HEK293T (cell line): ENCODE measurements at regions not wholly inside any gene's neighbourhood (a gene's known extent, or its start where the extent isn't known, plus 50 kb on each side); places are given as distances from the start of the nearest gene placed in this dataset.

ENCODE experiments used
- CTCF ChIA-PET: fragments of 350-600 bp; formaldehyde crosslinking; extraction: SDS; loops from one replicate; lab custom pipeline; 2021; ENCODE audit warnings: antibody characterized with exemption, inconsistent platforms; lab: Yijun Ruan, JAX
- POLR2A ChIA-PET: fragments of 350-600 bp; formaldehyde crosslinking; extraction: SDS; loops from one replicate; lab custom pipeline; 2020; ENCODE audit warnings: antibody characterized with exemption, inconsistent platforms; lab: Yijun Ruan, JAX
- DNase-seq: peaks from one replicate; pipeline ENCODE4 v3.0.0; 2012; ENCODE audit warnings: mixed read lengths; ENCODE audit errors: extremely low spot score
- ARNT ChIP-seq: fragments of 450-650 bp; IDR thresholded peaks from 2 replicates; pipeline ENCODE4 v1.6.1; 2017; ENCODE audit warnings: mild to moderate bottlenecking
- BHLHE40 ChIP-seq: fragments of 450-650 bp; IDR thresholded peaks from 2 replicates; pipeline ENCODE4 v1.6.1; 2016; ENCODE audit warnings: mild to moderate bottlenecking, moderate library complexity, borderline replicate concordance
- CTBP1 ChIP-seq: fragments of 450-650 bp; IDR thresholded peaks from 2 replicates; pipeline ENCODE4 v1.6.1; 2016; ENCODE audit warnings: borderline replicate concordance
- ELF4 ChIP-seq: fragments of 450-650 bp; IDR thresholded peaks from 2 replicates; pipeline ENCODE4 v1.6.1; 2017; ENCODE audit warnings: antibody characterized with exemption
- FOXA1 ChIP-seq: fragments of 450-650 bp; IDR thresholded peaks from 2 replicates; pipeline ENCODE4 v1.6.1; 2016; ENCODE audit warnings: mild to moderate bottlenecking
- FOXK2 ChIP-seq: fragments of 450-650 bp; IDR thresholded peaks from 2 replicates; pipeline ENCODE4 v1.6.1; 2016; ENCODE audit warnings: mild to moderate bottlenecking
- FOXM1 ChIP-seq: fragments of 450-650 bp; IDR thresholded peaks from 2 replicates; pipeline ENCODE4 v1.6.1; 2017; ENCODE audit warnings: mild to moderate bottlenecking, borderline replicate concordance
- HDGF ChIP-seq: fragments of 450-650 bp; IDR thresholded peaks from 2 replicates; pipeline ENCODE4 v1.6.1; 2017; ENCODE audit warnings: antibody characterized with exemption, borderline replicate concordance
- L3MBTL2 ChIP-seq: fragments of 450-650 bp; conservative IDR thresholded peaks from 2 replicates; pipeline ENCODE4 v1.6.1; 2016; ENCODE audit warnings: mild to moderate bottlenecking
- LEF1 ChIP-seq: fragments of 450-650 bp; IDR thresholded peaks from 2 replicates; pipeline ENCODE4 v1.6.1; 2017; ENCODE audit warnings: mild to moderate bottlenecking, borderline replicate concordance
- NFRKB ChIP-seq: fragments of 450-650 bp; IDR thresholded peaks from 2 replicates; pipeline ENCODE4 v1.6.1; 2016; ENCODE audit warnings: mild to moderate bottlenecking, moderate library complexity
- SP1 ChIP-seq: fragments of 450-650 bp; IDR thresholded peaks from 2 replicates; pipeline ENCODE4 v1.6.1; 2017
- SUZ12 ChIP-seq: fragments of 450-650 bp; IDR thresholded peaks from 2 replicates; pipeline ENCODE4 v1.6.1; 2016; ENCODE audit warnings: mild to moderate bottlenecking
- TARDBP ChIP-seq: fragments of 450-650 bp; IDR thresholded peaks from 2 replicates; pipeline ENCODE4 v1.6.1; 2016
- ZNF384 ChIP-seq: fragments of 450-650 bp; IDR thresholded peaks from 2 replicates; pipeline ENCODE4 v1.6.1; 2016
- TF ChIP-seq, protein P1 (sequence below): fragments of 450-650 bp; IDR thresholded peaks from 2 replicates; pipeline ENCODE4 v1.6.1; 2016

DNA sequence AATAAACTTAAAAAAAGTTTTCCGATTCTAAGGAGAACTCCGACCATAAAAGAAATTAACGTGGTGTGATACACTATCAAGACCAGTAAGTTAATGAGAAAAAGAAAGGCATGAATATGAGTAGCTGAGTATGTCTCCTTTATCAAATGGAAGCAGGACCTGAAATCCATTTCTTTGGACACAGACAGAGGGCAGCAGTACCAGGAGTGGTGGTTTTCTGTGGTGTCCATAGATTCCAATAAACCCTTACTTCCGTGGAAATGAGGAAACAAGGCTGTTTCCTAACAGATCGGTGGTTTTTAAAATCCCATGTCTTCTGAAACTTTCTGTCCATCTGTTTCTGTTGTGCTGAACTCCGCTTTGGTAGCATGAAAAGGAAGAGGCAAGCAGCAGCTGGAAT, 128.5 kb upstream of the TSPAN5 start:
- ChIA-PET CTCF (no interaction called here), POLR2A (no interaction called here)
- no peak for DNase-seq
- no peak for TF ChIP-seq ELF4
- no peak for TF ChIP-seq NFRKB
- TF ChIP-seq FOXK2 = no peak
- no peak for TF ChIP-seq LEF1

DNA sequence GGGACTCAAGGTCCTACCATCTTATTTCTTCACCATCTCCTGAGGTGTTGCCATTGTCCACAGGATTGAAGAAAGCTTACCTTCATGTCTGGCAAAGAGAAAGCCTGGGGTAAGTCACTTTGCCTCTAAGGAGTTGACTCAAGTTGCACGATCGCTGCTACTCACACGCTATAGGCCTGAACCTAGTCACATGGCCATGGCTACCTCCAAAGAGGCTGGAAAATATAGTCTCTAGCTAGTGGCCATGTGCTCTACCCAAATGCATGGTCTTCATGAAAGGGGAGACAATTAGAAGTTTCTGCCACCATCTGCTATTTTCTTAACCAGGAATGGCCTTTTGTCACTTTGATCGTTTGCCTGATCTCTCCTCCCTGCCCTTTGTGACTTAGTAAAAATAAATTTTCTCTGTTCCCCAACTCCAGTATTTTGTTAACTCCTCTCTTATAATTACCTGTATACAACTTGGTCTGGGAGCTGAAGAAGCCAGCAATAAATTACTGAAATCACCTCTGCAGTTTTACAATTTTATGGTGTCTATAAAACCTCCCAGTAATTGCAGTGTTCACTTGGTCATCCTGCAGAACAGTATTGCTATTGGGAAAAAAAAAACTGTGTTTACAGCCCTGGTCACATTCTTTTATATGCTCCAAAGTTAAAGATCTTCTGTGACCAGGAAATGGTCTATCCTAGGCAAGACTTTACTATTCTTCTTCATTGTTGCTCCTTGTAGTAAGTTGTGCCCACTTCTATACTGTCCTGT, 126.7 kb upstream of the TSPAN5 start:
- ChIA-PET CTCF (no interaction called here), POLR2A (no interaction called here)
- no peak for TF ChIP-seq HDGF
- 0 out of 2 replicates have a peak, but pooled peaks have one; percentile 8 for TF ChIP-seq L3MBTL2
- DNase-seq = no peak

DNA sequence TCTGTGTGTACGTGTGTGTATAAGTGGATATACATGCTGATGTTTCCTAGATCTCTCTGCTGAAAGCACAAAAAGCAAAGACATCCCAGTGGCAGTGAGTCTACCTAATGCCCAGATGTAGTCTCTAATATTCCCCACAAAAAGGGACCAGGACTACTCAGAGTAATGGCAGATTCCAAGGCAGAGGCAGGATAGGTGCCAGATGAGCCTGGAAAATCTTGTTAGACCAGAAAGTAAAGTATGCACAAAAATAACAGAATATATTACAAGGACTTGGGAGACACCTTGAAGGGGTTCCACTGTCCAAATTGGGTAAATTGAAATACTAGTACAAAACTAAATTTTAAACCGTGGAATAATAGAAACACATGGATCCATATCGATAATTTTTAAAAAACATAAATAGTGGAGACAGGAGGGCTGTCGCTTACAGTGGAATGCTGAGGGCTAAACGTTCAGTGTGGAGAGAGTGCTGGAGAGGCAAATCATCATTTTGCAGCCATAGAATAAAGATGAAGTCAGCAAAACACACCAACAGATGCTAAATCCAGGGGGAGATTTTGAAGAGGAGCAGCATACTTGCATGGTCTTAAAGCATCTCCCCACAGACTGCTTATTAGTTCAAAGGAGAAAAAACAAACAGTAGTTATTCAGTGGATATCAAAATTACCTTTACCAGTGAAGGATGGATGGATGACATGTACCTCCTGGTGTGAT, 123.4 kb upstream of the TSPAN5 start:
- ChIA-PET POLR2A (no interaction called here), CTCF (no interaction called here)
- no peak for TF ChIP-seq LEF1
- TF ChIP-seq NFRKB = no peak
- TF ChIP-seq SP1 = no peak
- no peak for TF ChIP-seq FOXA1
- no peak for TF ChIP-seq TARDBP
- no peak for TF ChIP-seq FOXK2
- TF ChIP-seq BHLHE40 = no peak
- no peak for TF ChIP-seq SUZ12
- TF ChIP-seq, protein P1, sequence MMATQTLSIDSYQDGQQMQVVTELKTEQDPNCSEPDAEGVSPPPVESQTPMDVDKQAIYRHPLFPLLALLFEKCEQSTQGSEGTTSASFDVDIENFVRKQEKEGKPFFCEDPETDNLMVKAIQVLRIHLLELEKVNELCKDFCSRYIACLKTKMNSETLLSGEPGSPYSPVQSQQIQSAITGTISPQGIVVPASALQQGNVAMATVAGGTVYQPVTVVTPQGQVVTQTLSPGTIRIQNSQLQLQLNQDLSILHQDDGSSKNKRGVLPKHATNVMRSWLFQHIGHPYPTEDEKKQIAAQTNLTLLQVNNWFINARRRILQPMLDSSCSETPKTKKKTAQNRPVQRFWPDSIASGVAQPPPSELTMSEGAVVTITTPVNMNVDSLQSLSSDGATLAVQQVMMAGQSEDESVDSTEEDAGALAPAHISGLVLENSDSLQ = no peak
- no peak for DNase-seq

DNA sequence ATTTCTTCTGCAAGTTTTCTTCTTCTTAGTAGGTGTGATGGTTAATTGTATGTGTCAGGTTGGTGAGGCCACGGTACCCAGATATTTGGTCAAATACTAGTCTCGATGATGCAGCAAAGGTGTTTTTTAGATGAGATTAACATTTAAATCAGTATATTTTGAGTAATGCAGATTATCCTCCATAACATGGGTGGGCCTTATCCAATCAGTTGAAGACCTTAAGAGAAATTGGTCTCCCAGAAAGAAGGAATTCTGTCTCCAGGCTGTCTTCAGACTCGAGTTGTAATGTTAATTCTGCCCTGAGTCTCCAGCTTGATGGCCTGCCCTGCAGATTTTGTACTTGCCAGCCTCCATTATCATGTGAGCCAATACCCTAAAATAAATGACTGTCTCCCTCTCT, 122.5 kb upstream of the TSPAN5 start:
- DNase-seq = no peak
- ChIA-PET POLR2A (no interaction called here), CTCF (no interaction called here)
- TF ChIP-seq, protein P1 = no peak
- TF ChIP-seq ELF4 (no peak), SUZ12 (no peak), ARNT (no peak), TARDBP (no peak), FOXA1 (no peak), NFRKB (no peak), BHLHE40 (no peak), FOXM1 (no peak), CTBP1 (no peak), LEF1 (no peak), HDGF (no peak), ZNF384 (no peak), L3MBTL2 (no peak), SP1 (no peak), FOXK2 (no peak)

DNA sequence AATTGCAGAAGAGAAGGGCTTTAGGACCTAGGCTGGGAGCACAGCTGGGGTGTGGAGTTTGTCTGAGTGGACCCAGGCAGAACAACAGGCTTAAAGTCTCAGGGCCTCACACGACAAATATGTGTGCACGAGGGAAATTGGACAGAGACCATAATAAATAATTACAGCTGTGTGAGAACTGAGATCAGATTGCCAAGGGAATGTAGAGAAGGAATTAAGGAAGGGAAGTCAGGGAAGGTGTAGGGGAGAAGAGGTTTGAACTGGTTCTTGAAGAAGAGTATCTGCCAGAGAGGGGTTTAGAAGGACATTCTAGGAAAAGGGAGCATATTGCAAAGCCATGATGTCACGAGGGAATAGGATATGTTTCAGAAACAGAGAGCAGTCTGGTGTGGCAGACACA, 120.7 kb upstream of the TSPAN5 start:
- TF ChIP-seq ZNF384 = no peak
- TF ChIP-seq BHLHE40 = no peak
- no peak for TF ChIP-seq ELF4
- ChIA-PET CTCF (no interaction called here), POLR2A (no interaction called here)
- no peak for DNase-seq

DNA sequence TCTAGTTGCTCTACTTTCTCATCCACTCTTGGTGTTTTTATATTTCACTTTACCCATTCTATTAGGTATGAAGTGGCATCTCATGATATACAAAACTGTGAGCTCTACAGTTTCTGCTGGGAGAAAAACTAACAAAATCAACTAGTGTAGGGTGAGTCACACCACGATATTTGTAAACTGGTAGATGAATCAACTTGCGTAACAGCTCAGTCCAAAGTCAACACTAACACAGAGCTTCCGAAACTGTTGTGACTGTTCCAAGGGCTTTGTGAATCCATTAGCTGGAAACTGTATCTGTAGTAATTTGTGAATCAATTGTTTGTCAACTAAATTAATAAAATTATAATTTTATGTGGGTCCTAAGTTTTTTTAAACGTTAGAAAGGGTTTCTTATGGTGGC, 119.8 kb upstream of the TSPAN5 start:
- TF ChIP-seq FOXM1 = no peak
- no peak for TF ChIP-seq TARDBP
- no peak for TF ChIP-seq FOXA1
- TF ChIP-seq ELF4 = no peak
- CTCF ChIA-PET = no interaction called here
- POLR2A ChIA-PET = no interaction called here
- DNase-seq = no peak

DNA sequence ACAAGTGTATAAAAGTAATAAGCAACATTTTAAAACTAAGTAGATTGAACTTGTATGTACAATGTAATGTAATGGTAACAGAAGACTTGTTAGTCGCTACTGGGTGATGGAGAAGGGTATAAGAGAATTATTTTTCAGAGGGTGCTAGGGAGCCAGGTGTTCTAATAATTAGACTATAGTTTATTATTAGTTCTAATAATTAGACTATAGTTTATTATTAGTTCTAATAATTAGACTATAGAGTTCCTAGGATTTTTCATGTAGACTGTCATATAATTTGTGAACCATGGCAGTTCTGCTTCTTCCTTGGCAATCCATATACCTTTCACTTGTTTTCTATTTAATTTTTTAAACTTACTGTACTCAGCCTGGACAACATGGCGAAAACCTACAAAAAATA, 117.3 kb upstream of the TSPAN5 start:
- TF ChIP-seq ELF4 (no peak), FOXA1 (no peak), TARDBP (no peak), SP1 (no peak)
- ChIA-PET POLR2A (no interaction called here), CTCF (no interaction called here)
- DNase-seq = no peak

DNA sequence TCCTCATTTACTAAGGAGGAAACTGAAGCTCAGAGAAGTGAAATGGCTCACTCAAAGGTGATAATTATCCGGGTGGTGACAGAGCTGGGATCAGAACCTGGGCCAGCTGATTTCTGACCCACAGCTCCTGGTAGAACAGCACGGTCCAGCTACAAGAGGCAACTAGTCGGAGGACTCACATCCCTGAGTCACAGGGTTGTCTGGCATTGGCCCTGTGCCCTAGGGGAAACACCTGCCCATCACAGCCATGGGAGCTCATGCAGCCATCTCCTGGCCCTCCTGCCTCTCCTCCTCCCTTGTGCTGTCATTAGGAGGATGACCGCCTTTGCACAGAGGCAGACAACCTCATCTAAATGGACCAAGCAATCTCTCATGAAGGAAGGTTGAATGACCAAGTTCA, 115.2 kb upstream of the TSPAN5 start:
- ChIA-PET CTCF (interaction anchor here (0.9 to 1.2 kb wide), 2 partner anchors 22 to 1738 kb away, joined by 3 to 4 read pairs; no protein-coding TSS in a partner anchor), POLR2A (no interaction called here)

More for the DNA sequence above, 115.2 kb upstream of the TSPAN5 start:
- DNase-seq = no peak
- TF ChIP-seq TARDBP (no peak), ZNF384 (no peak), FOXK2 (no peak), SUZ12 (no peak), L3MBTL2 (no peak), FOXA1 (no peak), ARNT (no peak), ELF4 (no peak), FOXM1 (no peak), BHLHE40 (no peak), CTBP1 (no peak), HDGF (no peak), SP1 (no peak), NFRKB (no peak)
- TF ChIP-seq, protein P1 = no peak
